Keratinocyte (primary cell): ENCODE measurements at regions not wholly inside any gene's neighbourhood (a gene's known extent, or its start where the extent isn't known, plus 50 kb on each side); places are given as distances from the start of the nearest gene placed in this dataset.

Experiments
- DNase-seq: peaks from one replicate; pipeline ENCODE4 v3.0.0-alpha.2; 2011; ENCODE audit warnings: low read depth, missing footprints, low spot score
- FAIRE-seq: peaks from 2 replicates; lab custom pipeline; 2011; peaks lifted over from hg19 to GRCh38; lab: Jason Lieb, UNC
- H2AFZ ChIP-seq: 2 replicates; pipeline ENCODE4 v1.6.0; 2012; ENCODE audit warnings: low read length, control low read depth, inconsistent platforms; ENCODE audit not compliant: control insufficient read depth
- H3K27ac ChIP-seq: 2 replicates; pipeline ENCODE4 v1.5.1; 2011; ENCODE audit warnings: low read length; ENCODE audit not compliant: control insufficient read depth, insufficient read depth
- H3K27me3 ChIP-seq: 3 replicates; pipeline ENCODE4 v1.6.0; 2011; ENCODE audit warnings: low read length; ENCODE audit not compliant: control insufficient read depth, insufficient read depth; ENCODE audit errors: extremely low read depth
- H3K36me3 ChIP-seq, 2 experiments: 2 replicates in 1 of 2; 3 replicates in 1 of 2; pipeline ENCODE4 v1.5.1; 2011; ENCODE audit warnings: low read length in 2 of 2, mild to moderate bottlenecking in 1 of 2; ENCODE audit not compliant: control insufficient read depth in 2 of 2, insufficient read depth in 2 of 2; ENCODE audit errors: extremely low read depth in 1 of 2
- H3K4me1 ChIP-seq: 3 replicates; pipeline ENCODE4 v1.5.1; 2011; ENCODE audit warnings: low read length; ENCODE audit not compliant: control insufficient read depth, insufficient read depth; ENCODE audit errors: extremely low read depth
- H3K4me2 ChIP-seq: 3 replicates; pipeline ENCODE4 v1.6.0; 2011; ENCODE audit warnings: low read depth, low read length; ENCODE audit not compliant: control insufficient read depth, insufficient read depth; ENCODE audit errors: extremely low read depth
- H3K4me3 ChIP-seq, 3 experiments: fragments of 200-600 bp in 1 of 3; sonication (generic) in 1 of 3; 2 replicates in 2 of 3; 3 replicates in 1 of 3; pipeline ENCODE4 v1.5.1; 2011 to 2016; ENCODE audit warnings: low read length in 3 of 3, mild to moderate bottlenecking in 3 of 3, control low read depth in 2 of 3, inconsistent platforms in 1 of 3, low read depth in 1 of 3, mixed read lengths in 1 of 3, mixed run types in 1 of 3, moderate library complexity in 1 of 3; ENCODE audit not compliant: control insufficient read depth in 2 of 3, insufficient read depth in 2 of 3; ENCODE audit errors: extremely low read depth in 1 of 3
- H3K79me2 ChIP-seq: 2 replicates; pipeline ENCODE4 v1.6.0; 2012; ENCODE audit warnings: low read length; ENCODE audit not compliant: control insufficient read depth, insufficient read depth
- H3K9ac ChIP-seq: 3 replicates; pipeline ENCODE4 v1.6.0; 2011; ENCODE audit warnings: low read length; ENCODE audit not compliant: control insufficient read depth, insufficient read depth; ENCODE audit errors: extremely low read depth
- H3K9me1 ChIP-seq: 3 replicates; pipeline ENCODE4 v1.6.0; 2011; ENCODE audit warnings: low read length; ENCODE audit not compliant: control insufficient read depth, insufficient read depth; ENCODE audit errors: extremely low read depth
- H3K9me3 ChIP-seq: 2 replicates; pipeline ENCODE4 v1.5.1; 2012; ENCODE audit warnings: low read depth, low read length; ENCODE audit not compliant: control insufficient read depth
- H4K20me1 ChIP-seq: 3 replicates; pipeline ENCODE4 v1.6.0; 2011; ENCODE audit warnings: low read length; ENCODE audit not compliant: control insufficient read depth, insufficient read depth; ENCODE audit errors: extremely low read depth
- CTCF ChIP-seq, 3 experiments: IDR thresholded peaks in 1 of 3; conservative IDR thresholded peaks in 1 of 3; optimal IDR thresholded peaks in 1 of 3; 2 replicates in 2 of 3; 3 replicates in 1 of 3; pipeline versions ENCODE3 to v1.5.1; 2011; ENCODE audit warnings: low read length in 3 of 3, mild to moderate bottlenecking in 3 of 3, moderate library complexity in 2 of 3, control low read depth in 1 of 3, inconsistent platforms in 1 of 3; ENCODE audit not compliant: insufficient read depth in 2 of 3; ENCODE audit errors: extremely low read depth in 1 of 3
- EZH2 ChIP-seq: IDR thresholded peaks from one replicate; pipeline ENCODE4 v1.6.1; 2012; ENCODE audit warnings: inconsistent platforms, mild to moderate bottlenecking, low read length, moderate library complexity
- dilution Hi-C: fragments of 300-500 bp; cut with MboI; formaldehyde crosslinking; loops from one replicate; pipeline ENCODE4 v1.7.0; 2020; ENCODE audit warnings: low sequenced_read_pairs; ENCODE audit not compliant: extremely low pct_ligation_motif_present

GRCh38 chr2:8352989-8353388 is 328.9 kb upstream of the ID2 start:
- H3K9me1 ChIP-seq = no peaks in the 10 kb centered on the region
- H3K4me3 ChIP-seq = no peak overlapping the region
- dilution Hi-C loops = no loop called here
- H2AFZ ChIP-seq = no peak overlapping the region
- DNase-seq (no peak), FAIRE-seq (no peak)
- H3K4me1 ChIP-seq = no peaks in the 10 kb centered on the region
- no peaks in the 10 kb centered on the region for H3K36me3 ChIP-seq
- H4K20me1 ChIP-seq = no peaks in the 10 kb centered on the region
- H3K27ac ChIP-seq = no peak overlapping the region
- TF ChIP-seq EZH2 = no peak
- no peak for TF ChIP-seq CTCF (optimal IDR thresholded peaks at IDR 0.05 in 1 of 3, IDR thresholded peaks at IDR 0.05 in 1 of 3, conservative IDR thresholded peaks at IDR 0.05 in 1 of 3; ENCODE audit: extremely low read depth in 1 of 3, insufficient read depth in 2 of 3, low read length in 3 of 3)
- no peak overlapping the region for H3K4me2 ChIP-seq
- H3K79me2 ChIP-seq = no peaks in the 10 kb centered on the region
- no peaks in the 10 kb centered on the region for H3K27me3 ChIP-seq
- H3K9me3 ChIP-seq = no peaks in the 10 kb centered on the region
- no peak overlapping the region for H3K9ac ChIP-seq

- no peaks in the 10 kb centered on the region for H3K9me3 ChIP-seq
- H3K9me1 ChIP-seq = no peaks in the 10 kb centered on the region
- no peaks in the 10 kb centered on the region for H3K79me2 ChIP-seq
- no peak overlapping the region for H3K27ac ChIP-seq
- H3K4me1 ChIP-seq = no peaks in the 10 kb centered on the region
- no peak overlapping the region for H2AFZ ChIP-seq
- no peak overlapping the region for H3K4me2 ChIP-seq
- H3K9ac ChIP-seq = no peak overlapping the region
- H4K20me1 ChIP-seq = no peaks in the 10 kb centered on the region
- no peak for DNase-seq
- dilution Hi-C loops = no loop called here
- no peaks in the 10 kb centered on the region for H3K27me3 ChIP-seq
- H3K36me3 ChIP-seq = no peaks in the 10 kb centered on the region
- H3K4me3 ChIP-seq = no peak overlapping the region
- TF ChIP-seq CTCF (optimal IDR thresholded peaks at IDR 0.05 in 1 of 3, IDR thresholded peaks at IDR 0.05 in 1 of 3, conservative IDR thresholded peaks at IDR 0.05 in 1 of 3; ENCODE audit: extremely low read depth in 1 of 3, insufficient read depth in 2 of 3, low read length in 3 of 3) = no peak
- no peak for TF ChIP-seq EZH2
- FAIRE-seq = no peak
Measured at GRCh38 chr2:8355102-8355859, 326.6 kb upstream of the ID2 start.
